PFSK-1 (cell line): ENCODE measurements at regions not wholly inside any gene's neighbourhood (a gene's known extent, or its start where the extent isn't known, plus 50 kb on each side); places are given as distances from the start of the nearest gene placed in this dataset.

Experiments used
- POLR2AphosphoS5 ChIP-seq: IDR thresholded peaks from 2 replicates; pipeline ENCODE4 v1.6.1; 2012; ENCODE audit warnings: low read depth, mild to moderate bottlenecking, control low read depth, low read length, moderate library complexity
- REST ChIP-seq, 2 experiments: IDR thresholded peaks; 2 replicates each; pipeline versions ENCODE4 v1.6.1 to v1.8.0; 2011 to 2012; ENCODE audit warnings: low read depth in 2 of 2, low read length in 2 of 2, control low read depth in 1 of 2, inconsistent platforms in 1 of 2, mild to moderate bottlenecking in 1 of 2, moderate library complexity in 1 of 2; ENCODE audit not compliant: insufficient read depth in 1 of 2
- SIN3A ChIP-seq: IDR thresholded peaks from 2 replicates; pipeline ENCODE4 v1.6.1; 2012; ENCODE audit warnings: mild to moderate bottlenecking, low read length, moderate library complexity, borderline replicate concordance; ENCODE audit not compliant: insufficient read depth
- TAF1 ChIP-seq: IDR thresholded peaks from 2 replicates; pipeline ENCODE4 v1.6.1; 2012; ENCODE audit warnings: low read length, control low read depth, borderline replicate concordance; ENCODE audit not compliant: insufficient read depth

GRCh38 chr5:15252331-15252730 is 247.6 kb upstream of the FBXL7 start:
- TF ChIP-seq POLR2AphosphoS5 (no peak), TAF1 (no peak), REST (IDR thresholded peaks at IDR 0.05; ENCODE audit: insufficient read depth in 1 of 2, low read depth in 2 of 2, low read length in 2 of 2) (no peak), SIN3A (no peak)
